HEK293 (cell line): ENCODE measurements at regions not wholly inside any gene's neighbourhood (a gene's known extent, or its start where the extent isn't known, plus 50 kb on each side); places are given as distances from the start of the nearest gene placed in this dataset.

Experiments used
- BCL11A ChIP-seq: fragments of 450-650 bp; formaldehyde crosslinking; IDR thresholded peaks from 2 replicates; pipeline ENCODE4 v1.5.1; 2016; ENCODE audit warnings: low read depth, missing biosample characterization, missing genetic modification characterization
- SCRT2 ChIP-seq: fragments of 450-650 bp; formaldehyde crosslinking; IDR thresholded peaks from 2 replicates; pipeline ENCODE4 v1.5.1; 2016; ENCODE audit warnings: missing biosample characterization, missing genetic modification characterization
- SETDB1 ChIP-seq: IDR thresholded peaks from one replicate; pipeline ENCODE4 v1.6.1; 2017; ENCODE audit warnings: mild to moderate bottlenecking, low read length, moderate library complexity, mixed read lengths; ENCODE audit not compliant: insufficient read length
- ZBTB7A ChIP-seq: fragments of 450-650 bp; formaldehyde crosslinking; IDR thresholded peaks from 2 replicates; pipeline ENCODE4 v1.5.1; 2016; ENCODE audit warnings: low read depth, missing biosample characterization, missing genetic modification characterization
- ZNF274 ChIP-seq, 2 experiments: fragments of 200-500 bp in 1 of 2; fragments of 450-650 bp in 1 of 2; sonication (Bioruptor generic) in 1 of 2; formaldehyde crosslinking in 1 of 2; IDR thresholded peaks; 2 replicates each; pipeline versions ENCODE4 v1.5.1 to v1.6.1; 2014 to 2016; ENCODE audit warnings: borderline replicate concordance in 1 of 2, inconsistent platforms in 1 of 2, low read length in 1 of 2, missing biosample characterization in 1 of 2, missing genetic modification characterization in 1 of 2
- ZNF292 ChIP-seq: fragments of 450-650 bp; formaldehyde crosslinking; IDR thresholded peaks from 2 replicates; pipeline ENCODE4 v1.5.1; 2016; ENCODE audit warnings: low read depth, missing biosample characterization, missing genetic modification characterization, borderline replicate concordance
- TF ChIP-seq, protein P1 (sequence below): fragments of 450-650 bp; formaldehyde crosslinking; IDR thresholded peaks from 2 replicates; pipeline ENCODE4 v1.5.1; 2016; ENCODE audit warnings: missing biosample characterization, missing genetic modification characterization

DNA sequence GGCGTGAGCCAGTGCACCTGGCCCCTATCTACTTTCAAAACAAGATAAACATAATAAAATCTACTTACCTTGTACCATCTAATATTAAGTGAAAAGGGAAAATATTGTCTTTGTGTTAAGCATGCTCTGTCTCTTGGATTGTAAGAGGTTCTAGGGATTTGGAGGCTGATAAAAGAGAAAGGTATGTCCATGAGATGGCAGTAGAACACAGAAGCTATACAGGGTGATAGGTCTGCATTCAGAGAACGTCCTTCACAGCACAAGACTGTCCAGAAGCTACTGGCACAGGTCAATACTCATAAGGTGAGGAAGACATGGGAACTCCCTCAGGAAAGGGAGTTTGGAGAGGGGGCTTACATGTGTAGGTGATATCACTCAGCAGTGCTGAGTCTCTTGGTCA lies 135.5 kb downstream of the TMEM47 start:
- TF ChIP-seq SETDB1 (no peak), ZBTB7A (tag by site-specific recombination) (no peak), ZNF274 (IDR thresholded peaks at IDR 0.05; ENCODE audit: low read length) (no peak), ZNF274 (tag by site-specific recombination; IDR thresholded peaks at IDR 0.05; ENCODE audit: borderline replicate concordance) (no peak), BCL11A (tag by site-specific recombination) (no peak), SCRT2 (no peak), ZNF292 (tag by site-specific recombination) (no peak)
- TF ChIP-seq, protein P1, sequence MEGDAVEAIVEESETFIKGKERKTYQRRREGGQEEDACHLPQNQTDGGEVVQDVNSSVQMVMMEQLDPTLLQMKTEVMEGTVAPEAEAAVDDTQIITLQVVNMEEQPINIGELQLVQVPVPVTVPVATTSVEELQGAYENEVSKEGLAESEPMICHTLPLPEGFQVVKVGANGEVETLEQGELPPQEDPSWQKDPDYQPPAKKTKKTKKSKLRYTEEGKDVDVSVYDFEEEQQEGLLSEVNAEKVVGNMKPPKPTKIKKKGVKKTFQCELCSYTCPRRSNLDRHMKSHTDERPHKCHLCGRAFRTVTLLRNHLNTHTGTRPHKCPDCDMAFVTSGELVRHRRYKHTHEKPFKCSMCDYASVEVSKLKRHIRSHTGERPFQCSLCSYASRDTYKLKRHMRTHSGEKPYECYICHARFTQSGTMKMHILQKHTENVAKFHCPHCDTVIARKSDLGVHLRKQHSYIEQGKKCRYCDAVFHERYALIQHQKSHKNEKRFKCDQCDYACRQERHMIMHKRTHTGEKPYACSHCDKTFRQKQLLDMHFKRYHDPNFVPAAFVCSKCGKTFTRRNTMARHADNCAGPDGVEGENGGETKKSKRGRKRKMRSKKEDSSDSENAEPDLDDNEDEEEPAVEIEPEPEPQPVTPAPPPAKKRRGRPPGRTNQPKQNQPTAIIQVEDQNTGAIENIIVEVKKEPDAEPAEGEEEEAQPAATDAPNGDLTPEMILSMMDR (tag by site-specific recombination) = no peak
